ENCODE measurements at regions not wholly inside any gene's neighbourhood (a gene's known extent, or its start where the extent isn't known, plus 50 kb on each side); places are given as distances from the start of the nearest gene placed in this dataset.

DNA sequence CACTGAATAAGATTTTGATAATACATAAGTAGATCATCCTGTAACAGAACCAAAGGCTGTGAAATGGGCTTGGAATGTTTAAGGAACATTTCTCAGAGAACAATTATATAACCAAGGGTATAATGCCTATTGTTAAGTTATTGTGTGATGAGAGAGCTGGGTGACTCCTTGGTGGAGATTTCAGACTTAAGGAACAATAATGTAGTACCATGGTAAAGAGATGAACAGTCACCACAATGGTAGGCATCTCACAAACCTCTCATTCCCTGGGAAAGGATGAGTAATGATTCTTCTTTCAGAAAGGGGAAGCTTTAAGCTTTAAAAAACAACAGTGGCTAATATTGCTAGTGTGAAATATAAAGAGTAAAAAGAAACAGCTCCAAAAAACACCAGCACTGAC, 147.4 kb downstream of the TRIM36 start (continued):
- TF ChIP-seq, protein P1, sequence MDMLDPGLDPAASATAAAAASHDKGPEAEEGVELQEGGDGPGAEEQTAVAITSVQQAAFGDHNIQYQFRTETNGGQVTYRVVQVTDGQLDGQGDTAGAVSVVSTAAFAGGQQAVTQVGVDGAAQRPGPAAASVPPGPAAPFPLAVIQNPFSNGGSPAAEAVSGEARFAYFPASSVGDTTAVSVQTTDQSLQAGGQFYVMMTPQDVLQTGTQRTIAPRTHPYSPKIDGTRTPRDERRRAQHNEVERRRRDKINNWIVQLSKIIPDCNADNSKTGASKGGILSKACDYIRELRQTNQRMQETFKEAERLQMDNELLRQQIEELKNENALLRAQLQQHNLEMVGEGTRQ (CRISPR knock-in tag; IDR thresholded peaks at IDR 0.05) = no peak
- no peak for TF ChIP-seq ZNF219 (CRISPR knock-in tag; IDR thresholded peaks at IDR 0.05; ENCODE audit: borderline replicate concordance)
- no peak for TF ChIP-seq KAT7 (CRISPR knock-in tag; IDR thresholded peaks at IDR 0.05; ENCODE audit: borderline replicate concordance)
- no peak for TF ChIP-seq ZNF671 (CRISPR knock-in tag; IDR thresholded peaks at IDR 0.05)

DNA sequence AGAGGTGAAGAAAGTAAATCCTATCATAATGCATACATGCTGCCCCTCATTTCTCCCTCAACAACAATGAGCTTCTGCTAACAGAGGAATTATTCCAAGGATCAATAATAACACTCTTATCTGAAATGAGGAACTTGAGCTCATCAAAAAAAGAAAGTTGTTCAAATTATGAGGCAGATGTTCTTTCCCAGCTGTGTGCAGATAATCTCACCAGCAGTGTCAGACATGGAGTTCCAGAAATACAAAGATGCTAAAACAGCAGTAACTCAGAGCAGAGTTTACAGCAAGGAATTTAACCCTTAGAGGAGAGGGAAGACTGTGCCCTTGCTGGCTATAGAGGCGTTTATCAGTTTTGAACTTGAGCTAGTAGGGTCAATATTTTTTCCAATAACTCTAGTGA, 153.1 kb downstream of the TRIM36 start:
- no peak for ATAC-seq
- TF ChIP-seq TEAD1 (CRISPR knock-in tag; IDR thresholded peaks at IDR 0.05) (no peak), SOX15 (CRISPR knock-in tag; IDR thresholded peaks at IDR 0.05) (no peak), ZNF121 (CRISPR knock-in tag; IDR thresholded peaks at IDR 0.05) (no peak), GRHL2 (CRISPR knock-in tag; IDR thresholded peaks at IDR 0.05; ENCODE audit: insufficient replicate concordance, severe bottlenecking) (no peak), MXD4 (CRISPR knock-in tag; IDR thresholded peaks at IDR 0.05; ENCODE audit: borderline replicate concordance) (no peak), TP53 (CRISPR knock-in tag; IDR thresholded peaks at IDR 0.05) (no peak), ZNF396 (CRISPR knock-in tag; IDR thresholded peaks at IDR 0.05; ENCODE audit: borderline replicate concordance) (no peak), CREB1 (CRISPR knock-in tag; IDR thresholded peaks at IDR 0.05) (no peak), SMAD3 (CRISPR knock-in tag; IDR thresholded peaks at IDR 0.05; ENCODE audit: borderline replicate concordance) (no peak), JAZF1 (CRISPR knock-in tag; IDR thresholded peaks at IDR 0.05) (no peak), EMX1 (CRISPR knock-in tag; IDR thresholded peaks at IDR 0.05) (no peak)
- TF ChIP-seq, protein P2, sequence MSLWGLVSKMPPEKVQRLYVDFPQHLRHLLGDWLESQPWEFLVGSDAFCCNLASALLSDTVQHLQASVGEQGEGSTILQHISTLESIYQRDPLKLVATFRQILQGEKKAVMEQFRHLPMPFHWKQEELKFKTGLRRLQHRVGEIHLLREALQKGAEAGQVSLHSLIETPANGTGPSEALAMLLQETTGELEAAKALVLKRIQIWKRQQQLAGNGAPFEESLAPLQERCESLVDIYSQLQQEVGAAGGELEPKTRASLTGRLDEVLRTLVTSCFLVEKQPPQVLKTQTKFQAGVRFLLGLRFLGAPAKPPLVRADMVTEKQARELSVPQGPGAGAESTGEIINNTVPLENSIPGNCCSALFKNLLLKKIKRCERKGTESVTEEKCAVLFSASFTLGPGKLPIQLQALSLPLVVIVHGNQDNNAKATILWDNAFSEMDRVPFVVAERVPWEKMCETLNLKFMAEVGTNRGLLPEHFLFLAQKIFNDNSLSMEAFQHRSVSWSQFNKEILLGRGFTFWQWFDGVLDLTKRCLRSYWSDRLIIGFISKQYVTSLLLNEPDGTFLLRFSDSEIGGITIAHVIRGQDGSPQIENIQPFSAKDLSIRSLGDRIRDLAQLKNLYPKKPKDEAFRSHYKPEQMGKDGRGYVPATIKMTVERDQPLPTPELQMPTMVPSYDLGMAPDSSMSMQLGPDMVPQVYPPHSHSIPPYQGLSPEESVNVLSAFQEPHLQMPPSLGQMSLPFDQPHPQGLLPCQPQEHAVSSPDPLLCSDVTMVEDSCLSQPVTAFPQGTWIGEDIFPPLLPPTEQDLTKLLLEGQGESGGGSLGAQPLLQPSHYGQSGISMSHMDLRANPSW (CRISPR knock-in tag; conservative IDR thresholded peaks at IDR 0.05; ENCODE audit: low read depth) = no peak
- TF ChIP-seq, protein P3, sequence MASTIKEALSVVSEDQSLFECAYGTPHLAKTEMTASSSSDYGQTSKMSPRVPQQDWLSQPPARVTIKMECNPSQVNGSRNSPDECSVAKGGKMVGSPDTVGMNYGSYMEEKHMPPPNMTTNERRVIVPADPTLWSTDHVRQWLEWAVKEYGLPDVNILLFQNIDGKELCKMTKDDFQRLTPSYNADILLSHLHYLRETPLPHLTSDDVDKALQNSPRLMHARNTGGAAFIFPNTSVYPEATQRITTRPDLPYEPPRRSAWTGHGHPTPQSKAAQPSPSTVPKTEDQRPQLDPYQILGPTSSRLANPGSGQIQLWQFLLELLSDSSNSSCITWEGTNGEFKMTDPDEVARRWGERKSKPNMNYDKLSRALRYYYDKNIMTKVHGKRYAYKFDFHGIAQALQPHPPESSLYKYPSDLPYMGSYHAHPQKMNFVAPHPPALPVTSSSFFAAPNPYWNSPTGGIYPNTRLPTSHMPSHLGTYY (CRISPR knock-in tag; IDR thresholded peaks at IDR 0.05) = no peak
- TF ChIP-seq, protein P4, sequence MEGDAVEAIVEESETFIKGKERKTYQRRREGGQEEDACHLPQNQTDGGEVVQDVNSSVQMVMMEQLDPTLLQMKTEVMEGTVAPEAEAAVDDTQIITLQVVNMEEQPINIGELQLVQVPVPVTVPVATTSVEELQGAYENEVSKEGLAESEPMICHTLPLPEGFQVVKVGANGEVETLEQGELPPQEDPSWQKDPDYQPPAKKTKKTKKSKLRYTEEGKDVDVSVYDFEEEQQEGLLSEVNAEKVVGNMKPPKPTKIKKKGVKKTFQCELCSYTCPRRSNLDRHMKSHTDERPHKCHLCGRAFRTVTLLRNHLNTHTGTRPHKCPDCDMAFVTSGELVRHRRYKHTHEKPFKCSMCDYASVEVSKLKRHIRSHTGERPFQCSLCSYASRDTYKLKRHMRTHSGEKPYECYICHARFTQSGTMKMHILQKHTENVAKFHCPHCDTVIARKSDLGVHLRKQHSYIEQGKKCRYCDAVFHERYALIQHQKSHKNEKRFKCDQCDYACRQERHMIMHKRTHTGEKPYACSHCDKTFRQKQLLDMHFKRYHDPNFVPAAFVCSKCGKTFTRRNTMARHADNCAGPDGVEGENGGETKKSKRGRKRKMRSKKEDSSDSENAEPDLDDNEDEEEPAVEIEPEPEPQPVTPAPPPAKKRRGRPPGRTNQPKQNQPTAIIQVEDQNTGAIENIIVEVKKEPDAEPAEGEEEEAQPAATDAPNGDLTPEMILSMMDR (IDR thresholded peaks at IDR 0.05) = no peak
- TF ChIP-seq, protein P5, sequence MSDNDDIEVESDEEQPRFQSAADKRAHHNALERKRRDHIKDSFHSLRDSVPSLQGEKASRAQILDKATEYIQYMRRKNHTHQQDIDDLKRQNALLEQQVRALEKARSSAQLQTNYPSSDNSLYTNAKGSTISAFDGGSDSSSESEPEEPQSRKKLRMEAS (CRISPR knock-in tag; IDR thresholded peaks at IDR 0.05) = no peak
- TF ChIP-seq, protein P6, sequence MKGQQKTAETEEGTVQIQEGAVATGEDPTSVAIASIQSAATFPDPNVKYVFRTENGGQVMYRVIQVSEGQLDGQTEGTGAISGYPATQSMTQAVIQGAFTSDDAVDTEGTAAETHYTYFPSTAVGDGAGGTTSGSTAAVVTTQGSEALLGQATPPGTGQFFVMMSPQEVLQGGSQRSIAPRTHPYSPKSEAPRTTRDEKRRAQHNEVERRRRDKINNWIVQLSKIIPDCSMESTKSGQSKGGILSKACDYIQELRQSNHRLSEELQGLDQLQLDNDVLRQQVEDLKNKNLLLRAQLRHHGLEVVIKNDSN (CRISPR knock-in tag; IDR thresholded peaks at IDR 0.05) = no peak
- ChIA-PET POLR2A (no interaction called here), CTCF (no interaction called here)
- DNase-seq (ENCODE audit: low spot score) = no peak
- H3K4me1 Mint-ChIP-seq = no peaks in the 10 kb centered on the region
- peaks cover 13% of the 10 kb centered on the region for H3K9me3 Mint-ChIP-seq
- H3K4me3 Mint-ChIP-seq = no peak overlapping the region
- H3K27me3 Mint-ChIP-seq (ENCODE audit: low read depth) = no peaks in the 10 kb centered on the region
- H3K36me3 Mint-ChIP-seq = no peaks in the 10 kb centered on the region; the same call in 1 of the 2 replicates
- no peak overlapping the region for H3K27ac Mint-ChIP-seq
